ENCODE measurements at regions not wholly inside any gene's neighbourhood (a gene's known extent, or its start where the extent isn't known, plus 50 kb on each side); places are given as distances from the start of the nearest gene placed in this dataset.

- no peak for TF ChIP-seq CTCF (IDR thresholded peaks at IDR 0.05; ENCODE audit: insufficient read depth, low read length)
- DNase-seq (ENCODE audit: low read depth) = no peak
- no peak overlapping the region for H3K4me3 ChIP-seq (ENCODE audit: low read depth, low read length)
Measured at GRCh38 chr10:125350519-125350918, 190.2 kb upstream of the CTBP2 start.

- TF ChIP-seq CTCF (IDR thresholded peaks at IDR 0.05; ENCODE audit: insufficient read depth, low read length) = no peak
- DNase-seq (ENCODE audit: low read depth) = no peak
- no peak overlapping the region for H3K4me3 ChIP-seq (ENCODE audit: low read depth, low read length)
Measured at GRCh38 chr10:125348536-125348935, 188.2 kb upstream of the CTBP2 start.

GRCh38 chr10:125344573-125345171 lies 184.3 kb upstream of the CTBP2 start:
- no peak for DNase-seq (ENCODE audit: low read depth)
- no peak for TF ChIP-seq CTCF (IDR thresholded peaks at IDR 0.05; ENCODE audit: insufficient read depth, low read length)
- H3K4me3 ChIP-seq (ENCODE audit: low read depth, low read length) = no peak overlapping the region

GRCh38 chr10:125343983-125344382 lies 183.6 kb upstream of the CTBP2 start:
- no peak for TF ChIP-seq CTCF (IDR thresholded peaks at IDR 0.05; ENCODE audit: insufficient read depth, low read length)
- no peak overlapping the region for H3K4me3 ChIP-seq (ENCODE audit: low read depth, low read length)
- no peak for DNase-seq (ENCODE audit: low read depth)

GRCh38 chr10:125343118-125343925 lies 183.0 kb upstream of the CTBP2 start:
- TF ChIP-seq CTCF (IDR thresholded peaks at IDR 0.05; ENCODE audit: insufficient read depth, low read length) = peak; percentile 69
- DNase-seq (ENCODE audit: low read depth) = peak; percentile 42
- no peak overlapping the region for H3K4me3 ChIP-seq (ENCODE audit: low read depth, low read length)

- H3K4me3 ChIP-seq (ENCODE audit: low read depth, low read length) = no peak overlapping the region
- no peak for DNase-seq (ENCODE audit: low read depth)
- TF ChIP-seq CTCF (IDR thresholded peaks at IDR 0.05; ENCODE audit: insufficient read depth, low read length) = no peak
Measured at GRCh38 chr10:125341611-125342010, 181.2 kb upstream of the CTBP2 start.

Measured in fibroblast of the aortic adventitia (primary cell).